GM18502 (cell line): ENCODE measurements at regions not wholly inside any gene's neighbourhood (a gene's known extent, or its start where the extent isn't known, plus 50 kb on each side); places are given as distances from the start of the nearest gene placed in this dataset.
"Not testable (repeated sequence)": the region's sequence is repeated elsewhere in the genome, so short reads cannot be mapped to it uniquely, and the experiment has no call there.

Experiments
- ATAC-seq: cut with Tn5 transposase; IDR thresholded peaks from one replicate; pipeline ENCODE4 v1.9.1; 2021; ENCODE audit warnings: mild to moderate bottlenecking; ENCODE audit not compliant: unreplicated experiment, poor library complexity

GRCh38 chr16:26930786-26931581 lies 135.7 kb upstream of the C16orf82 start:
- ATAC-seq, result no peak

- no peak for ATAC-seq
Measured at GRCh38 chr16:26950636-26951035, 116.1 kb upstream of the C16orf82 start.

DNA sequence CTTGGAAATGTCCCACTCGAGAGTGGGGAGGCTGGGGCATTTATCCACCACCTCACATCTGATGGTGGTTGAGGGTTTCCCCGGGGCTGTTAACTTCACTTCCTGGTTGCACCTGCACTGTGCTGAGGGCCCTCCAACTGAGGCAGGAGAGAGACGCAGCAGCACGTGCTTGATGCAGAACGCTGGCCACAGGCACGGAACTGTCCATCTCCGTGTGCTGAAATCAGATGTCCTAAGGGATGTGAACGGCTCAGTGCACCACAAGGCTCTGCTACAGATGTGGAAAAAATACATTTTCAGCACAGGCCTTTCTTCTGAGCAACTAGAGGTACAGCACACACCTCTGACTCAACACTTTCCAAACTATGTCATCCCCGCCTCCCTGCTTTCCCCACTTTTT lies 114.8 kb upstream of the C16orf82 start:
- no peak for ATAC-seq

DNA sequence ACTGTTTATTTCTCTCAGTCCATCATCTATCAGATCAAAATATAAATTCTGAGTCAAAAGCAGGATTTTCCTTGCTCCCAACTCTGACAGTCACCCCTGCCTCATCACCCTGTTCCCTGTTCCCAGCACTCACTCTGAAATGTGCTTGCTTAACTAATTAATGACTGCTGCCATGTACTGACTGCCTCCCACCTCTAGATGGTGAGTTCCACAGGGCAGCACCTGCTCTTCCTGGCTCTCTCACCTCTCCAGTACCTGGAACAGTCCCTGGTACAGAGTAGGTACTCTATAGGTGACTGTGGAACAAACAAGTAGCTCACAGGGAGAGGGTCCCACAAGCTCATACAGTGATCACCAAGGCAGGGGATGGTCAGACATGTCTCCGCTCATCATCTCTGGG lies 114.3 kb upstream of the C16orf82 start:
- no peak for ATAC-seq

DNA sequence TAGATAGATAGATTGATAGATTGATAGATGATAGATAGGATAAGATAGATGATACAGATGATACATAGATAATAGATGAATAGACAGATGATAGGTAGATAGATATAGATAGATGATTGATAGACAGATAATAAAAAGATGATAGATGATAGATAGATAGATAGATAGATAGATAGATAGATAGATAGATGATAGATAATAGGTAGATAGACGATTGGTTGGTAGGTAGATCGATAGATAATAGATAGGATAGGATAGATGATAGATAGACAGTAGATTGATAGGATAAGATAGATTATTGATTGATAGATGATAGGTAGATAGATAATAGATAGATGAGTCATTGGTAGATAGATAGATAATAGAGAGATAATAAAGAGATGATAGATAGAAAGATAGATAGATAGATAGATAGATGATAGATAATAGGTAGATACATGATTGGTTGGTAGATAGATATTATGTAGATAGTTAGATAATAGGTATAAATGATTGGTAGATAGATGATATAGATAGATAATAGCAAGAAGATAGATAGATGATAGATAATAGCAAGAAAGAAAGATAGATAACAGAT lies 109.4 kb upstream of the C16orf82 start:
- ATAC-seq, result no peak

GRCh38 chr16:26959416-26960009 lies 107.2 kb upstream of the C16orf82 start:
- no peak for ATAC-seq

DNA sequence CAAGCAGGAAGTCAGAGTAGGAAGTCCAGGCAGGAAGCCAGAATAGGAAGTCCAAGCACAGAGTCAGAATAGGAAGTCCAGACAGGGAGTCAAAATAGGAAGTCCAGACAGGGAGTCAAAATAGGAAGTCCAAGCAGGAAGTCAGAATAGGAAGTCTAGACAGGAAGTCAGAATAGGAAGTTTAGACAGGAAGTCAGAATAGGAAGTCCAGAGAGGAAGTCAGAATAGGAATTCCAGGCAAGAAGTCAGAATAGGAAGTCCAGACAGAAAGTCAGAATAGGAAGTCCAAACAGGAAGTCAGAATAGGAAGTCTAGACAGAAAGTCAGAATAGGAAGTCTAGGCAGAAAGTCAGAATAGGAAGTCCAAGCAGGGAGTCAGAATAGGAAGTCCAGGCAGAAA lies 105.3 kb upstream of the C16orf82 start:
- ATAC-seq, result no peak

DNA sequence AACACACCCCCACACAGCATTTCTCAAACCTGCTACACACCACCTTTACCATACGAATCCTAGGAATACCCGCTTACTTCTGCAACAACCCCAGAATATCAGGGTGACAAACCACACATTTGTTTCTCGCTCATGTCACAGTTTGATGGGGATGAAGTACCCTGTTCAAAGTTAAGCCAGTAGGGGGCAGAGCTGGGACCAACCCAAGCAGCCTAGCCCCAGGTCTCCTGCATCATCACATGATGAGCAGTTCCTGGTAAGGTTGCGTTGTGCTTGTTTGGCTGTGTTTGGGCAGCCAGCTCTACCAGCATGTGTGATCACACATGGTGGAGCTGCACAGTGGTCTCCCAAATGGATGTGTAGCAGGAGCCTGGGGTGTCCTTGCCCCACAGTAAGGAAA lies 103.6 kb upstream of the C16orf82 start:
- ATAC-seq, result no peak

- ATAC-seq, result no peak
Measured at GRCh38 chr16:26969589-26970231, 97.0 kb upstream of the C16orf82 start.

DNA sequence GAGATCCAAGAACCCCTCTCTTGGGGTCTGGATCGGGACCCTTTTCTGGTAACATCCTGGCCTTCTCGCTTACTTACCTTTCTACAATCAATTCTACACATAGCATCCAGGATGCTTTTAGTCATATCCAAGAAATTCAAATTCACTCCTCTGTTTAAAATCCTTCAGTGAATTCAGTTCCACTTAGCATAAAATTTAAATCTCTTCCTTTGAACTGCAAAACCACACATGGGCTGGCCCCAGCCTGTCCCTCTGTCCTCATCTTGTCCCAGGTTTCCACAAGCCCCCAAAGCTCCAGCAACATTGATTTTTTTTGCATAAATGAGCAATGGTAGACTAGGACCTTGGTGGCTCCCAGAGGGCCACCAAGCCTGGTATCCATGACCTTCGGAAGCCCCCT lies 96.4 kb upstream of the C16orf82 start:
- ATAC-seq, result no peak

DNA sequence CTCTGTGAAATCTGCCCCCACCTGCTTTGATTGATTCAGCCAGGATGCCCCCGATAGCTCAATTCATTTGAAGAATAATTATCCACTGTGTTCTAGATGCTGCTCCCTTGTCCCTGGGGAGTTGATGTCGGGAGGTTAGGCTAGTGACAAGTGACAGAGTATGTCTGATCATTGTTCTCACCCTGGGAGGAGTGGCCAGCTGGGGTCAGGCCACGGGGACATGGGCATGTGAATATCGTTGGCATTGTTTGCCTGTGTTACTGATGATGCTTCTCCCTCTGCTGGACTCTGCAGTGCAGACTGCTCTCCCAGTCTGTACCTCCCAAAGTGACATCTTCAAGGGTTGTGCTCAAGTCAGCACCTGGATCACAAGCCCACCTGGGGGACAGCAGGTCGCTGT lies 89.9 kb upstream of the C16orf82 start:
- ATAC-seq, result no peak

- ATAC-seq, result no peak
Measured at GRCh38 chr16:26981266-26981938, 85.3 kb upstream of the C16orf82 start.

DNA sequence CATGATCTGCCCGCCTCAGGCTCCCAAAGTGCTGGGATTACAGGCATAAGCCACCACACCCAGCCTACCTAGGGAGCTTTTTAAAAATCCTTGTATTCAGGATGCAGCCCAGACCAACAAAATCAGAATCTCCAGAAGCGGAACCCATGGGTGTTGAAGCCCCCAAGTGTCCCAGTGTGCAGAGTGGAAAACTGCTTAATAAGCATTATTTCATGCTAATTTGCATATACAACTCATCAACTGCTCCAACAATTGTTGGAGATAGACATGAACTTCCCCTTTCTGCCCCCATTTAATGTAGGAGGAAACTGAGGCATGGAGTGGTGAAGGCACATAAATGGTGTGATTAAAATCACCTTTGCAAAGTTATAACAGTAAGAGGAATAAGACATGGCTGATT lies 84.3 kb upstream of the C16orf82 start:
- no peak for ATAC-seq

DNA sequence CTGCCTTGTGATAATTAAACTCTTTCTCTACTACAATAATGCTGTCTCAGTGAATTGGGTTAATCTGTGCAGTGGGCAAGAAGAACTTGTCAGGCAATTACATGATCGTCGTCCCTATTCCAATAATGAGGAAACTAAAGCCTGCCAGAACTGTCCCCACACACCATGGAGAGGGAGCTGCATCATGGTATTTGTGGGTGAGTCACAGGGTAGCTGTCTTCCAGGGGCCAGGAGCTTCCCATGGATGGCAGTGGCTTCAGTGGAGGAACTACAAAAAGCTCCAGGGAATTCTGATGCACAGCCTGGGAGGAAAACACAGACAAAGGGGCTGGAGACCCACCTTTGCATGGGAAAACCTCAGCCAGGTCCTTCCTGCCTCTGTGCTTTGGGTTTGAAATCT lies 83.3 kb upstream of the C16orf82 start:
- ATAC-seq, result no peak

- ATAC-seq, result no peak
Measured at GRCh38 chr16:26985100-26986065, 81.3 kb upstream of the C16orf82 start.

DNA sequence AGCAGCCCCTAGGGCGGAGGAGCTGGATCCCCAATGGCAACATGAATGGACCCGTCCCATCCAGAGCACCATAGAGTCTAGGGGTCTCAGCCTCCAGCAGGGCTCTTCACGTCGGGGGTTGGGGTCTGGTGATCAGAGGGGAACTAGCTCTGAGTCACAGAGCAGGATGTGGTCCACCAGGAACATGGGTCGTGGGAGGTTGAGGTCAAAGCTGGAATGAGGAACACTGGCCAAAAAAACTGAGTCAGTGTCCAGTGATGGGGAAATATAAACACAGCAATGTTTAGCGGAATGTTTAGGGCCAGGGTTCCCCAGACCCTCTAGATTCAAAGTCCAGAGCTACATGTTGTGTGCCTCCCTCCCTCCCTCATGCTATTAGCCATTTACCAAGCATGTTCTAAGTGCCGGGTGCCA lies 79.1 kb upstream of the C16orf82 start:
- no peak for ATAC-seq

- no peak for ATAC-seq
Measured at GRCh38 chr16:26988186-26988585, 78.5 kb upstream of the C16orf82 start.

DNA sequence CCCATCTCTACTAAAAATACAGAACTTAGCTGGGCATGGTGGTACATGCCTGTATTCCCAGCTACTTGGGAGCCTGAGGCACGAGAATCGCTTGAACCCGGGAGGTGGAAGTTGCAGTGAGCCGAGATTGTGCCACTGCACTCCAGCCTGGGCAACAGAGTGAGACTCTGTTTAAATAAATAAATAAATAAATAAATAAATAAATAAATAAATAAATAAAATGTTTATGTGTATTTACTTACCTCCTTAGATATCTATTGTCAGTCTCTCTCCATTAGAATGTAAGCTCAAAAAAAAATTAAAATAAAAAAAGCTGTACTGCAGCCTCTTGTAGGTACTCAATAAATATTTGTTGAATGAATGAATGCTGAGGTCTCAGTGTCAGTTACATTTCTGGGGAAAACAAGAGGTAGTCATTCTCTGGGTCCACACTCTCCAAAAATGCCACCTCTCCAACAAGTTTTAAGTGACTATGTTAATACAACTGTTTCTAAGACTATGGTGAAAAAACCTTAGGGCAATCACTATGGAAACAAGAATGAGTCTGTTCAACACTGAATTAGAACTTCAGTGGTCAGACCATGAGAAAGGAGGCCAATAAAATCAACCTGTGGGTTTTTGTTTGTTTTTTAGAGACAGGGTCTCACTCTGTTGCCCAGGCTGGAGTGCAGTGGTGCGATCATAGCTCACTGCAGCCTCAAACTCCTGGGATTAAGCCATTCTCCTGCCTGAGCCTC lies 76.2 kb upstream of the C16orf82 start:
- ATAC-seq, result not testable (repeated sequence)
